ENCODE measurements at regions not wholly inside any gene's neighbourhood (a gene's known extent, or its start where the extent isn't known, plus 50 kb on each side); places are given as distances from the start of the nearest gene placed in this dataset.

DNA sequence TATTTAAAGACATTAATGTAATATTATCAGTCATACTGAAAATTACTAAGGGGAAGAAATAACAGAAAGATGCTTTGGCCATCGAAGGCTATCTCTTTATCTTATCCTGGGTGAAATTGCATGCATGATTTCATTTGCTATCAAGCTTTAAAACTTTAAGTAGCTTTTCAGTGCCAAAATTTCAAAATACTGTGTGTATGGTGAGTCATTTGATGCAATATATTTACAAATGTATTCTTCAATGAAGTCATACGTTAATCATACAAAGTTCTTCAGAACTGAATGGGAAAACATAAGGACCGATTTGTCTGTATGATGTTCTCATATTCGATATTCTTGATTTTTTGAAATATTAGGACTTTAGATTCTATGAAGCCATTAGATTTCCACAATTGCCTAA is 1295.8 kb upstream of the AGA start:
- Mint-ChIP-seq H3K36me3 (ENCODE audit: insufficient read depth) (no peaks in the 10 kb centered on the region), H3K27me3 (no peaks in the 10 kb centered on the region), H3K27ac (no peak overlapping the region), H3K9me3 (ENCODE audit: low read depth) (no peaks in the 10 kb centered on the region), H3K4me1 (ENCODE audit: low read depth) (no peaks in the 10 kb centered on the region), H3K4me3 (ENCODE audit: low read depth) (no peak overlapping the region)
- TF ChIP-seq CTCF (IDR thresholded peaks at IDR 0.05; ENCODE audit: unreplicated experiment): no peak
- DNase-seq (ENCODE audit: low spot score, unreplicated experiment): no peak

- Mint-ChIP-seq H3K4me3 (ENCODE audit: low read depth) (no peak overlapping the region), H3K4me1 (ENCODE audit: low read depth) (no peaks in the 10 kb centered on the region), H3K27me3 (no peaks in the 10 kb centered on the region), H3K36me3 (ENCODE audit: insufficient read depth) (no peaks in the 10 kb centered on the region), H3K27ac (no peak overlapping the region), H3K9me3 (ENCODE audit: low read depth) (peaks cover 2% of the 10 kb centered on the region)
- no peak for TF ChIP-seq CTCF (IDR thresholded peaks at IDR 0.05; ENCODE audit: unreplicated experiment)
- no peak for DNase-seq (ENCODE audit: low spot score, unreplicated experiment)
Measured at GRCh38 chr4:178745203-178745602, 1303.0 kb upstream of the AGA start.

- Mint-ChIP-seq H3K4me1 (ENCODE audit: low read depth) (no peaks in the 10 kb centered on the region), H3K4me3 (ENCODE audit: low read depth) (no peak overlapping the region)
- no peak for TF ChIP-seq CTCF (IDR thresholded peaks at IDR 0.05; ENCODE audit: unreplicated experiment)
Measured at GRCh38 chr4:178752954-178753525, 1310.8 kb upstream of the AGA start.

DNA sequence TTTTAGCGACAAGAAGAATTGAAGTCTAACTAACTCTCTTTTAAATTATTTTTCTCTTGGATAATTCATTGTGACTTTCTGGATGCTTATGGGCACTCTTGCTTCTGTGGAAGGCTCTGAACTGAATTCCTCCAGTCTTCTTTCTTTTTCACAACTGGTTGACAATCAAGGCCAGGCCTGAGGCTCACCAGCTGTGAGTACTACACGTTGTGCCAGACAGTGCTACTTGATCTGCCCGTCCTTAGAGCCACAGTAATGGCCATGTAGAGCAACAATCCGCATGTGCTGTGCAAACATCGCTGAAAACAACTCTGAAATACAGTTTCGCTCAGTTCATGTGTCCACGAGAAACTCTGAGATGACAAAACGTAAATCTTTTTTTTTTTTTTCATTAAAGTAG is 1336.3 kb upstream of the AGA start:
- Mint-ChIP-seq H3K9me3 (ENCODE audit: low read depth) (no peaks in the 10 kb centered on the region), H3K4me1 (ENCODE audit: low read depth) (peaks cover 7% of the 10 kb centered on the region), H3K4me3 (ENCODE audit: low read depth) (no peak overlapping the region), H3K27me3 (no peaks in the 10 kb centered on the region), H3K27ac (no peak overlapping the region), H3K36me3 (ENCODE audit: insufficient read depth) (no peaks in the 10 kb centered on the region)
- TF ChIP-seq CTCF (IDR thresholded peaks at IDR 0.05; ENCODE audit: unreplicated experiment): no peak
- no peak for DNase-seq (ENCODE audit: low spot score, unreplicated experiment)

More at GRCh38 chr4:178752954-178753525, 1310.8 kb upstream of the AGA start:
- Mint-ChIP-seq H3K27me3 (no peaks in the 10 kb centered on the region), H3K36me3 (ENCODE audit: insufficient read depth) (no peaks in the 10 kb centered on the region), H3K9me3 (ENCODE audit: low read depth) (peaks cover 2% of the 10 kb centered on the region), H3K27ac (no peak overlapping the region)
- no peak for DNase-seq (ENCODE audit: low spot score, unreplicated experiment)

DNA sequence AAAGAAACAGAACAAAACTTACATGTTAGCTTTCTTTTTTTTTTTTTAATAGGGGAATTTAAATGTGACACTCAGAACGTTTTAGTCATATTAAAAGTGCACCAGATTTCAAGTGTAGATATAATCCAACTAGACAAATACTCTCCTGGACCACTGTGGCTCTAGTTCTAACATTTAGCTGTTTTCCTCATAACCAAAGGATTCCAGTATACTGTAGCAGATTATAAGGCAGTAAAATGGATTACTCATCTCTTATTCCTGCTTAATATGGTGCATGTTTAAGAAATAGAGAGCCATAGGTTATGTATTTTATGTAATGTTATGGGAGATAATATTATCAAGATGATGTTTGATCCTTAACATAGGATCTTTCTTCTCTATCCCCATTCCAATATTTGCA is 1339.5 kb upstream of the AGA start:
- Mint-ChIP-seq H3K4me3 (ENCODE audit: low read depth) (no peak overlapping the region), H3K9me3 (ENCODE audit: low read depth) (no peaks in the 10 kb centered on the region), H3K36me3 (ENCODE audit: insufficient read depth) (no peaks in the 10 kb centered on the region), H3K27ac (no peak overlapping the region), H3K27me3 (peaks cover 3% of the 10 kb centered on the region), H3K4me1 (ENCODE audit: low read depth) (peaks cover 7% of the 10 kb centered on the region)
- TF ChIP-seq CTCF (IDR thresholded peaks at IDR 0.05; ENCODE audit: unreplicated experiment): no peak
- no peak for DNase-seq (ENCODE audit: low spot score, unreplicated experiment)
